NT2/D1 (cell line): ENCODE measurements at regions not wholly inside any gene's neighbourhood (a gene's known extent, or its start where the extent isn't known, plus 50 kb on each side); places are given as distances from the start of the nearest gene placed in this dataset.

Experiments used
- DNase-seq: peaks from one replicate; pipeline ENCODE4 v3.0.0-alpha.2; 2011; ENCODE audit warnings: low read depth, low spot score
- H3K27me3 ChIP-seq: 2 replicates; pipeline ENCODE4 v1.6.0; 2011; ENCODE audit warnings: mild to moderate bottlenecking; ENCODE audit not compliant: insufficient read length, insufficient read depth
- H3K36me3 ChIP-seq: 2 replicates; pipeline ENCODE4 v1.6.1; 2011; ENCODE audit warnings: mild to moderate bottlenecking, low read length, mixed read lengths; ENCODE audit not compliant: insufficient read depth, insufficient read length
- H3K4me1 ChIP-seq: 2 replicates; pipeline ENCODE4 v1.5.1; 2011; ENCODE audit not compliant: insufficient read depth, insufficient read length
- H3K4me3 ChIP-seq: 2 replicates; pipeline ENCODE4 v1.5.1; 2011; ENCODE audit warnings: low read depth; ENCODE audit not compliant: insufficient read length
- H3K9ac ChIP-seq: 2 replicates; pipeline ENCODE4 v1.6.0; 2011; ENCODE audit warnings: low read depth; ENCODE audit not compliant: insufficient read length
- H3K9me3 ChIP-seq: 2 replicates; pipeline ENCODE4 v1.5.1; 2011; ENCODE audit warnings: mild to moderate bottlenecking, low read length; ENCODE audit not compliant: insufficient read depth
- SUZ12 ChIP-seq: IDR thresholded peaks from 2 replicates; pipeline ENCODE4 v1.6.1; 2011; ENCODE audit not compliant: insufficient read length, insufficient read depth; ENCODE audit errors: extremely low read depth
- YY1 ChIP-seq: IDR thresholded peaks from 2 replicates; pipeline ENCODE4 v1.6.1; 2011; ENCODE audit not compliant: insufficient read length, insufficient read depth
- ZNF274 ChIP-seq: IDR thresholded peaks from 2 replicates; pipeline ENCODE4 v1.6.1; 2011; ENCODE audit warnings: mild to moderate bottlenecking, low read depth, low read length

GRCh38 chr5:175363300-175363699 is 80.7 kb downstream of the DRD1 start:
- no peaks in the 10 kb centered on the region for H3K27me3 ChIP-seq
- no peaks in the 10 kb centered on the region for H3K4me1 ChIP-seq
- no peak overlapping the region for H3K9ac ChIP-seq
- no peaks in the 10 kb centered on the region for H3K9me3 ChIP-seq
- no peak for DNase-seq
- no peaks in the 10 kb centered on the region for H3K36me3 ChIP-seq
- no peak for TF ChIP-seq YY1
- TF ChIP-seq SUZ12, result no peak
- no peak for TF ChIP-seq ZNF274
- H3K4me3 ChIP-seq, result no peak overlapping the region

GRCh38 chr5:175357995-175358394 is 86.0 kb downstream of the DRD1 start:
- H3K9ac ChIP-seq, result no peak overlapping the region
- H3K4me3 ChIP-seq, result no peak overlapping the region
- DNase-seq, result no peak
- H3K4me1 ChIP-seq, result no peaks in the 10 kb centered on the region
- no peaks in the 10 kb centered on the region for H3K36me3 ChIP-seq
- no peaks in the 10 kb centered on the region for H3K27me3 ChIP-seq
- TF ChIP-seq YY1, result no peak
- no peak for TF ChIP-seq ZNF274
- no peak for TF ChIP-seq SUZ12
- H3K9me3 ChIP-seq, result no peaks in the 10 kb centered on the region

- Histone ChIP-seq H3K36me3 (no peaks in the 10 kb centered on the region), H3K4me1 (no peaks in the 10 kb centered on the region)
Measured at GRCh38 chr5:175356428-175356827, 87.6 kb downstream of the DRD1 start.

GRCh38 chr5:175354964-175355363 is 89.0 kb downstream of the DRD1 start:
- H3K36me3 ChIP-seq, result no peaks in the 10 kb centered on the region
- no peaks in the 10 kb centered on the region for H3K4me1 ChIP-seq
- TF ChIP-seq ZNF274 (no peak), SUZ12 (no peak), YY1 (no peak)
- H3K9me3 ChIP-seq, result no peaks in the 10 kb centered on the region
- no peak for DNase-seq
- H3K27me3 ChIP-seq, result no peaks in the 10 kb centered on the region
- H3K9ac ChIP-seq, result no peak overlapping the region
- no peak overlapping the region for H3K4me3 ChIP-seq

More at GRCh38 chr5:175356428-175356827, 87.6 kb downstream of the DRD1 start:
- DNase-seq, result no peak
- no peak overlapping the region for H3K9ac ChIP-seq
- H3K9me3 ChIP-seq, result no peaks in the 10 kb centered on the region
- TF ChIP-seq SUZ12 (no peak), YY1 (no peak), ZNF274 (no peak)
- no peaks in the 10 kb centered on the region for H3K27me3 ChIP-seq
- H3K4me3 ChIP-seq, result no peak overlapping the region

- no peaks in the 10 kb centered on the region for H3K36me3 ChIP-seq
- no peak for DNase-seq
- no peak for TF ChIP-seq YY1
- no peak for TF ChIP-seq ZNF274
- TF ChIP-seq SUZ12, result no peak
- H3K9me3 ChIP-seq, result no peaks in the 10 kb centered on the region
- H3K27me3 ChIP-seq, result no peaks in the 10 kb centered on the region
- no peak overlapping the region for H3K4me3 ChIP-seq
- H3K4me1 ChIP-seq, result no peaks in the 10 kb centered on the region
- no peak overlapping the region for H3K9ac ChIP-seq
Measured at GRCh38 chr5:175353926-175354325, 90.1 kb downstream of the DRD1 start.

- Histone ChIP-seq H3K27me3 (no peaks in the 10 kb centered on the region), H3K4me3 (no peak overlapping the region), H3K4me1 (no peaks in the 10 kb centered on the region), H3K9ac (no peak overlapping the region), H3K9me3 (no peaks in the 10 kb centered on the region), H3K36me3 (no peaks in the 10 kb centered on the region)
- TF ChIP-seq SUZ12 (no peak), ZNF274 (no peak), YY1 (no peak)
- DNase-seq, result no peak
Measured at GRCh38 chr5:175351897-175352590, 91.9 kb downstream of the DRD1 start.

- Histone ChIP-seq H3K9ac (no peak overlapping the region), H3K9me3 (no peaks in the 10 kb centered on the region), H3K36me3 (no peaks in the 10 kb centered on the region), H3K4me3 (no peak overlapping the region), H3K4me1 (no peaks in the 10 kb centered on the region), H3K27me3 (no peaks in the 10 kb centered on the region)
- no peak for DNase-seq
- TF ChIP-seq ZNF274 (no peak), SUZ12 (no peak), YY1 (no peak)
Measured at GRCh38 chr5:175351126-175351525, 92.9 kb downstream of the DRD1 start.

GRCh38 chr5:175347931-175348330 is 96.1 kb downstream of the DRD1 start:
- Histone ChIP-seq H3K36me3 (no peaks in the 10 kb centered on the region), H3K4me1 (no peaks in the 10 kb centered on the region), H3K9ac (no peak overlapping the region), H3K27me3 (no peaks in the 10 kb centered on the region), H3K4me3 (no peak overlapping the region), H3K9me3 (no peaks in the 10 kb centered on the region)
- TF ChIP-seq YY1 (no peak), ZNF274 (no peak), SUZ12 (no peak)
- no peak for DNase-seq
